ENCODE measurements at regions not wholly inside any gene's neighbourhood (a gene's known extent, or its start where the extent isn't known, plus 50 kb on each side); places are given as distances from the start of the nearest gene placed in this dataset.

GRCh38 chr3:127052121-127052561 lies 69.2 kb downstream of the PLXNA1 start:
- intact Hi-C loops (cut with DNase I, micrococcal nuclease), result no loop called here
- ChIA-PET POLR2A (no interaction called here), CTCF (no interaction called here)
- no peak overlapping the region for H3K4me3 Mint-ChIP-seq
- H3K27me3 Mint-ChIP-seq, result peaks cover 4% of the 10 kb centered on the region
- H3K9me3 Mint-ChIP-seq (ENCODE audit: low read depth), result peaks cover 14% of the 10 kb centered on the region
- DNase-seq (no peak), ATAC-seq (no peak)
- H3K4me1 Mint-ChIP-seq, result no peaks in the 10 kb centered on the region
- no peak overlapping the region for H3K27ac Mint-ChIP-seq
- no peaks in the 10 kb centered on the region for H3K36me3 Mint-ChIP-seq (ENCODE audit: low read depth)

- ATAC-seq (no peak), DNase-seq (no peak)
- H3K36me3 Mint-ChIP-seq (ENCODE audit: low read depth), result no peaks in the 10 kb centered on the region
- H3K4me3 Mint-ChIP-seq, result no peak overlapping the region
- peaks cover 4% of the 10 kb centered on the region for H3K27me3 Mint-ChIP-seq
- H3K27ac Mint-ChIP-seq, result no peak overlapping the region
- ChIA-PET POLR2A (no interaction called here), CTCF (no interaction called here)
- H3K9me3 Mint-ChIP-seq (ENCODE audit: low read depth), result peaks cover 19% of the 10 kb centered on the region
- intact Hi-C loops (cut with DNase I, micrococcal nuclease), result no loop called here
- H3K4me1 Mint-ChIP-seq, result no peaks in the 10 kb centered on the region
Observed at GRCh38 chr3:127053026-127053425, 70.1 kb downstream of the PLXNA1 start.

- Mint-ChIP-seq H3K4me1 (no peaks in the 10 kb centered on the region), H3K9me3 (ENCODE audit: low read depth) (peaks cover 16% of the 10 kb centered on the region), H3K36me3 (ENCODE audit: low read depth) (no peaks in the 10 kb centered on the region), H3K27ac (no peak overlapping the region), H3K27me3 (peaks cover 4% of the 10 kb centered on the region), H3K4me3 (no peak overlapping the region)
- ATAC-seq (no peak), DNase-seq (no peak)
- CTCF ChIA-PET, result no interaction called here
- POLR2A ChIA-PET, result no interaction called here
- intact Hi-C loops (cut with DNase I, micrococcal nuclease), result no loop called here
Observed at GRCh38 chr3:127053450-127053849, 70.5 kb downstream of the PLXNA1 start.

GRCh38 chr3:127053979-127054378 lies 71.1 kb downstream of the PLXNA1 start:
- no peak for ATAC-seq
- CTCF ChIA-PET, result no interaction called here
- no peak overlapping the region for H3K4me3 Mint-ChIP-seq
- no peak for DNase-seq
- peaks cover 4% of the 10 kb centered on the region for H3K27me3 Mint-ChIP-seq
- H3K36me3 Mint-ChIP-seq (ENCODE audit: low read depth), result no peaks in the 10 kb centered on the region
- intact Hi-C loops (cut with DNase I, micrococcal nuclease), result no loop called here
- POLR2A ChIA-PET, result no interaction called here
- no peak overlapping the region for H3K27ac Mint-ChIP-seq
- H3K4me1 Mint-ChIP-seq, result no peaks in the 10 kb centered on the region
- H3K9me3 Mint-ChIP-seq (ENCODE audit: low read depth), result peaks cover 17% of the 10 kb centered on the region

- intact Hi-C loops (cut with DNase I, micrococcal nuclease), result no loop called here
- no peak overlapping the region for H3K27ac Mint-ChIP-seq
- no peaks in the 10 kb centered on the region for H3K4me1 Mint-ChIP-seq
- peaks cover 5% of the 10 kb centered on the region for H3K27me3 Mint-ChIP-seq
- ChIA-PET CTCF (no interaction called here), POLR2A (interaction anchor here (0.5 kb wide), 1 partner anchor 607 kb away, joined by 3 read pairs; no protein-coding TSS in a partner anchor)
- no peak overlapping the region for H3K4me3 Mint-ChIP-seq
- H3K9me3 Mint-ChIP-seq (ENCODE audit: low read depth), result peaks cover 9% of the 10 kb centered on the region
- DNase-seq (no peak), ATAC-seq (no peak)
- no peaks in the 10 kb centered on the region for H3K36me3 Mint-ChIP-seq (ENCODE audit: low read depth)
Observed at GRCh38 chr3:127056281-127056680, 73.4 kb downstream of the PLXNA1 start.

- DNase-seq (no peak), ATAC-seq (no peak)
- Mint-ChIP-seq H3K27me3 (peaks cover 7% of the 10 kb centered on the region), H3K27ac (no peak overlapping the region), H3K9me3 (ENCODE audit: low read depth) (peaks cover 9% of the 10 kb centered on the region), H3K36me3 (ENCODE audit: low read depth) (no peaks in the 10 kb centered on the region), H3K4me1 (no peaks in the 10 kb centered on the region), H3K4me3 (no peak overlapping the region)
- CTCF ChIA-PET, result no interaction called here
- POLR2A ChIA-PET, result interaction anchor here (0.5 kb wide), 1 partner anchor 608 kb away, joined by 3 read pairs; no protein-coding TSS in a partner anchor
- intact Hi-C loops (cut with DNase I, micrococcal nuclease), result no loop called here
Observed at GRCh38 chr3:127056976-127057375, 74.1 kb downstream of the PLXNA1 start.

DNA sequence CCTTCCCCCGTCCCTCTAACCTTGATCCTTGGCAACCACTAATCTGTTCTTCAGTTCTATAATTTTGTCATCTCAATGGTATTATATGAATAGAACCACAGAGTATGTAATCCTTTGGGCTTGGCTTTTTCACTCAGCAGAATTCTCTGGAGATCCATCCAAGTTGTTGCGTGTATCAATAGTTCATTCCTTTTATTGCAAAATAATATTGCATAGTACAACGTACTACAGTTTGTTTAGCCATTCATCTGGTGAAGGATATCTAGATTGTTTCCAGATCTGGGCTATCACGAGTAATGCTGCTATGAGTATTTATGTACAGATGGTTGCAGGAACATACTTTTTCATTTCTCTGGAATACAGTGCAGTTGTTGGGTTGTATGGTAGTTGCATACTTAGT lies 76.2 kb downstream of the PLXNA1 start:
- intact Hi-C loops (cut with DNase I, micrococcal nuclease), result no loop called here
- Mint-ChIP-seq H3K27ac (no peak overlapping the region), H3K27me3 (peaks cover 9% of the 10 kb centered on the region), H3K4me3 (no peak overlapping the region), H3K36me3 (ENCODE audit: low read depth) (no peaks in the 10 kb centered on the region), H3K4me1 (no peaks in the 10 kb centered on the region), H3K9me3 (ENCODE audit: low read depth) (peaks cover 9% of the 10 kb centered on the region)
- DNase-seq (no peak), ATAC-seq (no peak)
- ChIA-PET POLR2A (no interaction called here), CTCF (interaction anchor here (0.6 to 0.7 kb wide), 2 partner anchors 516 to 1141 kb away, joined by 3 to 4 read pairs; no protein-coding TSS in a partner anchor)

DNA sequence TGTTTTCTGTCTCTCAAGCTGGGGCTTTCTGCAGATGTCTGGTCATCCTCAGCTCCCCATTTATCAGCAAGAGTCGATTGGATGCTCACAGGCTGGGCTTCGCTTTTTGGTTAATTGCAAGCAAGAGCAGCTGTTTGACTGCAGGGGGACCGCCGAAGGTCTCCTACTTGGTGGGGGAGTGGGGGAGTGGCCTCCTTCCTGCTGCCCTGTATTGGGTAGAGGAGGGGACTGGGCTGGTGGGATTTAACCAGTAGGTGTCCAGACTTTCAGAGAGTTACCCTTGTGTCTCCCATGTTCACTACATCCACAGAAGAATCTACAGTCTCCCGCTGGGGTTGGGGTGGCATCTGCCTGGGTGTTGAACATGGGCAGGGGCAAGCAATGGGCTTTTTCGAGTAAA lies 78.7 kb downstream of the PLXNA1 start:
- H3K9me3 Mint-ChIP-seq (ENCODE audit: low read depth), result peaks cover 9% of the 10 kb centered on the region
- ATAC-seq, result no peak
- DNase-seq, result no peak
- H3K27me3 Mint-ChIP-seq, result peaks cover 13% of the 10 kb centered on the region
- intact Hi-C loops (cut with DNase I, micrococcal nuclease), result no loop called here
- CTCF ChIA-PET, result interaction anchor here (1.0 kb wide), 1 partner anchor 327 kb away, joined by 5 read pairs; no protein-coding TSS in a partner anchor
- no peak overlapping the region for H3K4me3 Mint-ChIP-seq
- POLR2A ChIA-PET, result no interaction called here
- no peaks in the 10 kb centered on the region for H3K36me3 Mint-ChIP-seq (ENCODE audit: low read depth)
- no peak overlapping the region for H3K27ac Mint-ChIP-seq
- no peaks in the 10 kb centered on the region for H3K4me1 Mint-ChIP-seq

DNA sequence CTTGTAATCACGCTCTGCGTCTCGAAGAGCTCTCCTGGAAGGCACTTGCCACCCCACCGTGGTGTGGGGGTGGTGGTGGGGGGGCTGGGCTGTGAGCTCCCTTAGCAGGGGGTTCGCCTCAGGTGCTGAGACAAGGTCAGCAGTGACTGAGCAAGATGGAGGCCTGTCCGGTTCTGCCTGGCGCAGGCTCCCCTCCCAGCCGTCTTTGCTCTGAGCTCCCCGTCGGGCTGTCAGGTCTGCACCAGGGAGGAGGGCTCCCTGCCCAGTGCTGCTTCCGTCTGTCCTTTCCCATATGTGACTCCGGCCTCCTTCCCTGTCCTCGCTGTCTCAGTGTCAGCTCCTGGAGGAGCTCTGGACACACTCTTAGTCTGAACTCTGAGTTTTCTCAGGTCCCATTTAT lies 80.0 kb downstream of the PLXNA1 start:
- H3K36me3 Mint-ChIP-seq (ENCODE audit: low read depth), result no peaks in the 10 kb centered on the region
- ATAC-seq (no peak), DNase-seq (no peak)
- H3K27me3 Mint-ChIP-seq, result peaks cover 16% of the 10 kb centered on the region
- H3K27ac Mint-ChIP-seq, result no peak overlapping the region
- POLR2A ChIA-PET, result no interaction called here
- H3K4me3 Mint-ChIP-seq, result no peak overlapping the region
- no peaks in the 10 kb centered on the region for H3K4me1 Mint-ChIP-seq
- H3K9me3 Mint-ChIP-seq (ENCODE audit: low read depth), result peaks cover 2% of the 10 kb centered on the region
- intact Hi-C loops (cut with DNase I, micrococcal nuclease), result no loop called here
- CTCF ChIA-PET, result no interaction called here

GRCh38 chr3:127063916-127064315 lies 81.0 kb downstream of the PLXNA1 start:
- H3K36me3 Mint-ChIP-seq (ENCODE audit: low read depth), result no peaks in the 10 kb centered on the region
- H3K9me3 Mint-ChIP-seq (ENCODE audit: low read depth), result no peaks in the 10 kb centered on the region
- ChIA-PET CTCF (no interaction called here), POLR2A (no interaction called here)
- no peak overlapping the region for H3K27ac Mint-ChIP-seq
- no peak for ATAC-seq
- H3K27me3 Mint-ChIP-seq, result peaks cover 16% of the 10 kb centered on the region
- no peaks in the 10 kb centered on the region for H3K4me1 Mint-ChIP-seq
- intact Hi-C loops (cut with DNase I, micrococcal nuclease), result no loop called here
- DNase-seq, result no peak
- H3K4me3 Mint-ChIP-seq, result no peak overlapping the region

DNA sequence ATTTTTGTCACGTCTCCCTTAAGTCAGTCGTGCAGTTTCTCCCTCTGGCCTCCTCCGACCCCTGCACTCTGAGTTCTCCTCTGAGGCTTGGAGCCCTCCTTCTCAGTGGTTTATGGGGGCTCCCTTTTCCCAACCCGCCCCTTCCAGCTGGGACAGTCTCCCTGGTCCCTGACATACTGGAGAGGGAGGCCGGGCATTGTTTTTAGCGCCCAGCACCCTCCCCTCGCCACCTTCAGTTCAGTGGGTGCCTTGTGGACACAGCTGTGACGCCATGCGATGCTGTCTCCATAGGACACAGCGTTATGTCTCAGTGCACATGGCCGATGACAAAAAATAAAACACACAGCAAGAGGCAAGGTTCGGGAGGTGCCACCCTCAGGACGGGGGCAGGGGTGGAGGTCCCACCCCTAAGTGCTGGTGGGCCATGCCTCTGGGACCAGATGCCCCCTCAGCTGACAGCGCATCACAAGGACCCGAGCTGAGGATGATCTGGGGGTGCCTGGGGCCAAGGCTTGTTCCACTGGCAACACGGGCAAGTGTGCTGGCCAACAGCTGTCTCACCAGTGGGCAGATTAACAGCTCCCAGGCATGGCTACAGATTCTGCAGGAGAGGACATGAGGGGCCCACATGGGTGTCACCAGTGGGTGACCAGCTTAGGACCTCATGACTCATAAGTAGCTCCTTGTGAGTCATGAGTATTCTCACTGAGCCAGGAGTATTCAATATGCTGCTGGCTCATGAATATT lies 81.6 kb downstream of the PLXNA1 start:
- Mint-ChIP-seq H3K9me3 (ENCODE audit: low read depth) (no peaks in the 10 kb centered on the region), H3K27me3 (peaks cover 13% of the 10 kb centered on the region), H3K36me3 (ENCODE audit: low read depth) (no peaks in the 10 kb centered on the region), H3K27ac (no peak overlapping the region), H3K4me1 (no peaks in the 10 kb centered on the region), H3K4me3 (no peak overlapping the region)
- POLR2A ChIA-PET, result no interaction called here
- intact Hi-C loops (cut with DNase I, micrococcal nuclease), result no loop called here
- ATAC-seq (no peak), DNase-seq (no peak)
- CTCF ChIA-PET, result interaction anchor here (0.5 kb wide), 1 partner anchor 815 kb away, joined by 3 read pairs; no protein-coding TSS in a partner anchor

DNA sequence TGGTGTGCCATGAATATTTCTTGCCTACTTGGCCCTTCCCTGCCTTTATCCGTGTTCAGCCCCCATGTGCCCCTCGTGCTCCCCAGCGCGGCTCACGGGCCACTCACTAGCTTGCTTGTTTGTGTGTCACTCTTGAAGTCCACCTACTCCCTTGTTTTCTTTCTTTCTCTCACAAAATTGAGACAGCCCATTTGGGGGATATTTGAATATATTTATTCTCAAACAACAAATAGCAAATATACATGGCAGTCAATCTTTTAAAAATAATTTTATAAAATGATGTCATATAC lies 82.2 kb downstream of the PLXNA1 start:
- ChIA-PET CTCF (interaction anchor here (0.5 kb wide), 1 partner anchor 815 kb away, joined by 3 read pairs; no protein-coding TSS in a partner anchor), POLR2A (no interaction called here)
- Mint-ChIP-seq H3K4me3 (no peak overlapping the region), H3K36me3 (ENCODE audit: low read depth) (no peaks in the 10 kb centered on the region), H3K27ac (no peak overlapping the region), H3K4me1 (no peaks in the 10 kb centered on the region), H3K9me3 (ENCODE audit: low read depth) (no peaks in the 10 kb centered on the region), H3K27me3 (peaks cover 13% of the 10 kb centered on the region)
- ATAC-seq (no peak), DNase-seq (no peak)
- intact Hi-C loops (cut with DNase I, micrococcal nuclease), result no loop called here
